BLaER1 treated with 17β-estradiol and CSF1 and Interleukin-3, amounts not matched to agents 10 nM and 100 nM (cell line): ENCODE measurements at regions not wholly inside any gene's neighbourhood (a gene's known extent, or its start where the extent isn't known, plus 50 kb on each side); places are given as distances from the start of the nearest gene placed in this dataset.

Experiments used
- H3K27ac ChIP-seq, 11 experiments: shearing (Covaris generic); formaldehyde crosslinking; 2 replicates each; pipeline ENCODE4 v1.8.1; 2022
- H3K27me3 ChIP-seq, 11 experiments: shearing (Covaris generic); formaldehyde crosslinking; 2 replicates each; pipeline ENCODE4 v1.8.1; 2022
- H3K36me3 ChIP-seq, 11 experiments: shearing (Covaris generic); formaldehyde crosslinking; 2 replicates each; pipeline ENCODE4 v1.8.1; 2022
- H3K4me1 ChIP-seq, 10 experiments: shearing (Covaris generic); formaldehyde crosslinking; 2 replicates each; pipeline ENCODE4 v1.8.1; 2022
- H3K4me2 ChIP-seq, 11 experiments: shearing (Covaris generic); formaldehyde crosslinking; 2 replicates each; pipeline ENCODE4 v1.8.1; 2022
- H3K4me3 ChIP-seq, 10 experiments: shearing (Covaris generic); formaldehyde crosslinking; 2 replicates each; pipeline ENCODE4 v1.8.1; 2022
- H3K9ac ChIP-seq, 11 experiments: shearing (Covaris generic); formaldehyde crosslinking; 2 replicates each; pipeline ENCODE4 v1.8.1; 2022
- H3K9me3 ChIP-seq, 11 experiments: shearing (Covaris generic); formaldehyde crosslinking; replicated peaks in 1 of 11; 2 replicates each; pipeline ENCODE4 v1.8.1; 2022
- H4K20me1 ChIP-seq, 11 experiments: shearing (Covaris generic); formaldehyde crosslinking; 2 replicates each; pipeline ENCODE4 v1.8.1; 2022
- Cebpa-rat ChIP-seq, 11 experiments: shearing (Covaris generic); IDR thresholded peaks; 2 replicates each; pipeline ENCODE4 v1.8.1; 2022

GRCh38 chr6:139542351-139542750, 167.9 kb upstream of the CITED2 start:
- no peak overlapping the region for H3K27ac ChIP-seq
- no peaks in the 10 kb centered on the region for H4K20me1 ChIP-seq
- H3K36me3 ChIP-seq = no peaks in the 10 kb centered on the region
- H3K9ac ChIP-seq = no peak overlapping the region
- no peak for TF ChIP-seq Cebpa-rat (IDR thresholded peaks at IDR 0.05)
- H3K9me3 ChIP-seq = peaks cover 0 to 7% (median 0%) of the 10 kb centered on the region in 11 experiments; a peak in 2 of 22 replicates
- H3K4me3 ChIP-seq = no peak overlapping the region
- peak overlapping the region in 1 of 11 experiments; percentile 32; a peak in 1 of 22 replicates for H3K4me2 ChIP-seq
- no peaks in the 10 kb centered on the region for H3K27me3 ChIP-seq
- peaks cover 16 to 51% (median 20%) of the 10 kb centered on the region in 10 experiments for H3K4me1 ChIP-seq

- H4K20me1 ChIP-seq = no peaks in the 10 kb centered on the region
- no peaks in the 10 kb centered on the region for H3K36me3 ChIP-seq
- peak overlapping the region in 8 of 11 experiments; percentile 2 to 60 (median 33); a peak in 12 of 22 replicates for H3K27ac ChIP-seq
- H3K27me3 ChIP-seq = no peaks in the 10 kb centered on the region
- no peak for TF ChIP-seq Cebpa-rat (IDR thresholded peaks at IDR 0.05)
- H3K4me1 ChIP-seq = peaks cover 16 to 38% (median 20%) of the 10 kb centered on the region in 10 experiments
- H3K4me3 ChIP-seq = no peak overlapping the region
- no peak overlapping the region for H3K9ac ChIP-seq
- H3K9me3 ChIP-seq = peaks cover 0 to 7% (median 0%) of the 10 kb centered on the region in 11 experiments; a peak in 2 of 22 replicates
- peak overlapping the region; percentile 30 to 72 (median 44); a peak in 21 of 22 replicates for H3K4me2 ChIP-seq
These were observed 166.4 kb upstream of the CITED2 start for GRCh38 chr6:139540894-139541293.

- H3K27me3 ChIP-seq = no peaks in the 10 kb centered on the region
- peak overlapping the region; percentile 10 to 65 (median 32); a peak in 17 of 22 replicates for H3K27ac ChIP-seq
- peak overlapping the region in 1 of 11 experiments; percentile 14; a peak in 2 of 22 replicates for H3K9ac ChIP-seq
- H3K9me3 ChIP-seq = peaks cover 0 to 7% (median 0%) of the 10 kb centered on the region in 11 experiments; a peak in 2 of 22 replicates
- TF ChIP-seq Cebpa-rat (IDR thresholded peaks at IDR 0.05) = peak in 5 of 11 experiments; percentile 33 to 90 (median 69); a peak in 9 of 22 replicates
- peaks cover 16 to 35% (median 22%) of the 10 kb centered on the region in 10 experiments for H3K4me1 ChIP-seq
- H3K4me3 ChIP-seq = no peak overlapping the region
- H4K20me1 ChIP-seq = no peaks in the 10 kb centered on the region
- H3K36me3 ChIP-seq = no peaks in the 10 kb centered on the region
- H3K4me2 ChIP-seq = peak overlapping the region; percentile 30 to 72 (median 44)
These were observed 165.8 kb upstream of the CITED2 start for GRCh38 chr6:139540276-139540675.

GRCh38 chr6:139539852-139540251, 165.4 kb upstream of the CITED2 start:
- H3K4me2 ChIP-seq = peak overlapping the region; percentile 30 to 72 (median 44)
- TF ChIP-seq Cebpa-rat (IDR thresholded peaks at IDR 0.05) = no peak
- H3K27ac ChIP-seq = peak overlapping the region; percentile 10 to 65 (median 32); a peak in 17 of 22 replicates
- H3K36me3 ChIP-seq = no peaks in the 10 kb centered on the region
- H3K9me3 ChIP-seq = peaks cover 0 to 7% (median 0%) of the 10 kb centered on the region in 11 experiments; a peak in 2 of 22 replicates
- no peaks in the 10 kb centered on the region for H3K27me3 ChIP-seq
- no peak overlapping the region for H3K4me3 ChIP-seq
- peaks cover 18 to 35% (median 26%) of the 10 kb centered on the region in 10 experiments for H3K4me1 ChIP-seq
- H4K20me1 ChIP-seq = no peaks in the 10 kb centered on the region
- peak overlapping the region in 1 of 11 experiments; percentile 14; a peak in 3 of 22 replicates for H3K9ac ChIP-seq

GRCh38 chr6:139538366-139538765, 163.9 kb upstream of the CITED2 start:
- no peak overlapping the region for H3K4me3 ChIP-seq
- H3K27ac ChIP-seq = no peak overlapping the region

GRCh38 chr6:139536751-139537617, 162.5 kb upstream of the CITED2 start:
- Histone ChIP-seq H4K20me1 (no peaks in the 10 kb centered on the region), H3K4me1 (peaks cover 38 to 52% (median 44%) of the 10 kb centered on the region in 10 experiments), H3K27ac (no peak overlapping the region), H3K27me3 (no peaks in the 10 kb centered on the region), H3K4me3 (no peak overlapping the region), H3K4me2 (no peak overlapping the region), H3K9ac (no peak overlapping the region), H3K9me3 (peaks cover 0 to 8% (median 0%) of the 10 kb centered on the region in 11 experiments; a peak in 2 of 22 replicates), H3K36me3 (no peaks in the 10 kb centered on the region)
- TF ChIP-seq Cebpa-rat (IDR thresholded peaks at IDR 0.05) = no peak

More at GRCh38 chr6:139538366-139538765, 163.9 kb upstream of the CITED2 start:
- peaks cover 0 to 7% (median 0%) of the 10 kb centered on the region in 11 experiments; a peak in 1 of 22 replicates for H3K9me3 ChIP-seq
- H3K27me3 ChIP-seq = no peaks in the 10 kb centered on the region
- H3K9ac ChIP-seq = no peak overlapping the region
- TF ChIP-seq Cebpa-rat (IDR thresholded peaks at IDR 0.05) = no peak
- no peak overlapping the region for H3K4me2 ChIP-seq
- H3K4me1 ChIP-seq = peaks cover 33 to 45% (median 41%) of the 10 kb centered on the region in 10 experiments
- H3K36me3 ChIP-seq = no peaks in the 10 kb centered on the region
- H4K20me1 ChIP-seq = no peaks in the 10 kb centered on the region

- Histone ChIP-seq H4K20me1 (no peaks in the 10 kb centered on the region), H3K4me3 (peak overlapping the region in 4 of 10 experiments; percentile 0 to 25 (median 6); a peak in 5 of 20 replicates), H3K4me2 (peak overlapping the region; percentile 67 to 85 (median 78)), H3K9me3 (peaks cover 0 to 8% (median 0%) of the 10 kb centered on the region in 11 experiments; a peak in 2 of 22 replicates), H3K9ac (peak overlapping the region in 9 of 11 experiments; percentile 11 to 53 (median 19); a peak in 10 of 22 replicates), H3K4me1 (peaks cover 24 to 48% (median 30%) of the 10 kb centered on the region in 10 experiments), H3K27me3 (no peaks in the 10 kb centered on the region), H3K27ac (peak overlapping the region; percentile 4 to 65 (median 46); a peak in 18 of 22 replicates), H3K36me3 (no peaks in the 10 kb centered on the region)
- no peak for TF ChIP-seq Cebpa-rat (IDR thresholded peaks at IDR 0.05)
These were observed 160.1 kb upstream of the CITED2 start for GRCh38 chr6:139534472-139535115.

GRCh38 chr6:139533573-139534471, 159.4 kb upstream of the CITED2 start:
- peak overlapping the region in 9 of 11 experiments; percentile 23 to 65 (median 46); a peak in 18 of 22 replicates for H3K27ac ChIP-seq
- no peaks in the 10 kb centered on the region for H3K27me3 ChIP-seq
- peak overlapping the region in 3 of 10 experiments; percentile 0 to 7 (median 6); a peak in 4 of 20 replicates for H3K4me3 ChIP-seq
- peak overlapping the region in 4 of 11 experiments; percentile 12 to 29 (median 14); a peak in 4 of 22 replicates for H3K9ac ChIP-seq
- no peaks in the 10 kb centered on the region for H4K20me1 ChIP-seq
- H3K9me3 ChIP-seq = peaks cover 0 to 8% (median 0%) of the 10 kb centered on the region in 11 experiments; a peak in 1 of 22 replicates
- peak overlapping the region; percentile 67 to 85 (median 78) for H3K4me2 ChIP-seq
- TF ChIP-seq Cebpa-rat (IDR thresholded peaks at IDR 0.05) = no peak
- H3K4me1 ChIP-seq = peaks cover 20 to 47% (median 23%) of the 10 kb centered on the region in 10 experiments
- H3K36me3 ChIP-seq = no peaks in the 10 kb centered on the region
